SK-N-SH treated with all-trans-retinoic acid at 6 μM for 48 hours (cell line): ENCODE measurements at regions not wholly inside any gene's neighbourhood (a gene's known extent, or its start where the extent isn't known, plus 50 kb on each side); places are given as distances from the start of the nearest gene placed in this dataset.
"Not testable (repeated sequence)": the region's sequence is repeated elsewhere in the genome, so short reads cannot be mapped to it uniquely, and the experiment has no call there.

Experiments used
- BACH2 ChIP-seq: fragments of 250-450 bp; sonication (Bioruptor Pico); IDR thresholded peaks from 2 replicates; pipeline ENCODE4 v1.9.0; 2021; ENCODE audit warnings: mild to moderate bottlenecking, borderline replicate concordance
- CSRNP3 ChIP-seq: fragments of 250-450 bp; sonication (Bioruptor Pico); IDR thresholded peaks from 2 replicates; pipeline ENCODE4 v1.5.1; 2021; ENCODE audit warnings: mild to moderate bottlenecking, moderate library complexity
- GLIS3 ChIP-seq: fragments of 250-450 bp; sonication (Bioruptor Pico); IDR thresholded peaks from 2 replicates; pipeline ENCODE4 v1.5.0; 2020; ENCODE audit warnings: mild to moderate bottlenecking, moderate library complexity
- PATZ1 ChIP-seq: fragments of 250-450 bp; sonication (Bioruptor Pico); IDR thresholded peaks from 2 replicates; pipeline ENCODE4 v1.8.0; 2020; ENCODE audit warnings: mild to moderate bottlenecking, moderate library complexity, borderline replicate concordance
- TCF4 ChIP-seq: fragments of 250-450 bp; sonication (Bioruptor Pico); IDR thresholded peaks from 2 replicates; pipeline ENCODE4 v1.8.0; 2021; ENCODE audit warnings: mild to moderate bottlenecking, moderate library complexity, borderline replicate concordance
- TOX ChIP-seq: fragments of 250-450 bp; sonication (Bioruptor Pico); IDR thresholded peaks from 2 replicates; pipeline ENCODE4 v1.8.0; 2021; ENCODE audit warnings: mild to moderate bottlenecking, moderate library complexity, borderline replicate concordance
- ZC3H10 ChIP-seq: fragments of 250-450 bp; sonication (Bioruptor Pico); IDR thresholded peaks from 2 replicates; pipeline ENCODE4 v1.5.1; 2021; ENCODE audit warnings: mild to moderate bottlenecking, moderate library complexity
- ZNF8 ChIP-seq: fragments of 450-650 bp; formaldehyde crosslinking; IDR thresholded peaks from 2 replicates; pipeline ENCODE4 v1.5.0; 2020; ENCODE audit warnings: mild to moderate bottlenecking, moderate library complexity

GRCh38 chr20:29533566-29534177 is 1723.8 kb upstream of the DEFB115 start:
- TF ChIP-seq TCF4, BACH2, CSRNP3, PATZ1, TOX, GLIS3, ZC3H10, ZNF8 (CRISPR knock-in tag): not testable (repeated sequence)
